ENCODE measurements at regions not wholly inside any gene's neighbourhood (a gene's known extent, or its start where the extent isn't known, plus 50 kb on each side); places are given as distances from the start of the nearest gene placed in this dataset.

DNA sequence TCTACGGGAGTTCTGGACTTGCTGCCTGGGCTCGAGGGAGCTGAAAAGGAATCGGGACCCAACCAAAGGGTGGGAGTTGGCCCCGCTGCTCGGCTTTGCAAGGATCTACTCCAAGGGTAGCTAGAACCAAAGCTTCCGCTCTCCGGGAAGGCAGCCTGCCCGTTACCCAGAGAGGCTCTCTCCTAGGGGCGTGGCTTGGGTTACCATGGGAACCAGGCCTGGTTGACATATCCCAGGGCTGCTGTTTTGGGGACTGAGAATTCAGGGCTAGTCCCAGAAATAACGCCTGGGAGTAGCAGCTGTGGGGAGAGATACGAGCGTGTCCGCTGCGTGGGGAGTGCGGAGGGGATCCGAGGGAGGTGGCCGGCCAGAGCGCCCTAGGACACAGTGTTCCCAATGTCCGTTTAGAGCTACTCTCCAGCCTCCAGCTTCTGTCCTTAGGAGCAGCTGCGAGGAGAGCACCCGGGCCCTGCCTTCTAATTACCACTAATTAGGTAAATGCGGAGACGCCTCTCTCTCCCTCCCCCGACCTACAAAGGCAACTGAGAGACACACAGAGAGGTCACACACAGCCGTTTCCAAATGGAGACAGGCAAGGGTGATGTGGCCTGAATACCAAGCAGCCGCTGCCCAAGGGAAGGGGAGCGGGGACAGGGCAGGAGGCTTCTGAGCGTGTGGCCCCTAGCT is 141.6 kb upstream of the CADM1 start:
- TF ChIP-seq, protein P1, sequence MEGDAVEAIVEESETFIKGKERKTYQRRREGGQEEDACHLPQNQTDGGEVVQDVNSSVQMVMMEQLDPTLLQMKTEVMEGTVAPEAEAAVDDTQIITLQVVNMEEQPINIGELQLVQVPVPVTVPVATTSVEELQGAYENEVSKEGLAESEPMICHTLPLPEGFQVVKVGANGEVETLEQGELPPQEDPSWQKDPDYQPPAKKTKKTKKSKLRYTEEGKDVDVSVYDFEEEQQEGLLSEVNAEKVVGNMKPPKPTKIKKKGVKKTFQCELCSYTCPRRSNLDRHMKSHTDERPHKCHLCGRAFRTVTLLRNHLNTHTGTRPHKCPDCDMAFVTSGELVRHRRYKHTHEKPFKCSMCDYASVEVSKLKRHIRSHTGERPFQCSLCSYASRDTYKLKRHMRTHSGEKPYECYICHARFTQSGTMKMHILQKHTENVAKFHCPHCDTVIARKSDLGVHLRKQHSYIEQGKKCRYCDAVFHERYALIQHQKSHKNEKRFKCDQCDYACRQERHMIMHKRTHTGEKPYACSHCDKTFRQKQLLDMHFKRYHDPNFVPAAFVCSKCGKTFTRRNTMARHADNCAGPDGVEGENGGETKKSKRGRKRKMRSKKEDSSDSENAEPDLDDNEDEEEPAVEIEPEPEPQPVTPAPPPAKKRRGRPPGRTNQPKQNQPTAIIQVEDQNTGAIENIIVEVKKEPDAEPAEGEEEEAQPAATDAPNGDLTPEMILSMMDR (IDR thresholded peaks at IDR 0.05), result no peak
- no peak for TF ChIP-seq EZH2phosphoT487 (IDR thresholded peaks at IDR 0.05)
